CD4-positive, CD25-positive, alpha-beta regulatory T cell (primary cell): ENCODE measurements at regions not wholly inside any gene's neighbourhood (a gene's known extent, or its start where the extent isn't known, plus 50 kb on each side); places are given as distances from the start of the nearest gene placed in this dataset.

ENCODE experiments used
- ATAC-seq, 2 donors: fragments of 150-1000 bp; cut with Tn5 transposase; one replicate each; pipeline ENCODE4 v1.10.0; 2021; ENCODE audit warnings: low read depth in 2 of 2, moderate number of reproducible peaks in 2 of 2, moderate library complexity in 1 of 2
- DNase-seq, 3 donors: peaks; one replicate each; pipeline versions ENCODE4 v3.0.0 to v3.0.0-alpha.2; 2012 to 2022; ENCODE audit warnings: mixed read lengths in 1 of 3
- H3K27ac ChIP-seq: one replicate; pipeline ENCODE4 v1.7.0; 2013; ENCODE audit warnings: mild to moderate bottlenecking, low read length; ENCODE audit not compliant: insufficient read depth, poor library complexity, severe bottlenecking
- H3K27me3 ChIP-seq: one replicate; pipeline ENCODE4 v1.7.0; 2013; ENCODE audit warnings: low read length; ENCODE audit not compliant: control insufficient read depth, insufficient read depth
- H3K36me3 ChIP-seq: one replicate; pipeline ENCODE4 v1.7.0; 2013; ENCODE audit warnings: mild to moderate bottlenecking, low read length, moderate library complexity; ENCODE audit not compliant: control insufficient read depth, insufficient read depth
- H3K4me1 ChIP-seq: 2 replicates; pipeline ENCODE4 v1.7.0; 2013; ENCODE audit warnings: mild to moderate bottlenecking, low read length; ENCODE audit not compliant: insufficient read depth, control insufficient read depth, poor library complexity, severe bottlenecking
- H3K4me3 ChIP-seq: one replicate; pipeline ENCODE4 v1.7.0; 2013; ENCODE audit warnings: low read depth, mild to moderate bottlenecking, low read length, moderate library complexity
- H3K9me3 ChIP-seq, 2 experiments: 1 replicate in 1 of 2; 2 replicates in 1 of 2; pipeline ENCODE4 v1.7.0; 2013; ENCODE audit warnings: low read length in 2 of 2, mild to moderate bottlenecking in 1 of 2, moderate library complexity in 1 of 2; ENCODE audit not compliant: control insufficient read depth in 2 of 2
- H3K27ac Mint-ChIP-seq, 3 donors: one replicate each; pipeline ENCODE4 v1.8.0; 2020 to 2022; ENCODE audit warnings: mild to moderate bottlenecking in 3 of 3, mixed read lengths in 3 of 3, moderate library complexity in 2 of 3
- H3K27me3 Mint-ChIP-seq: one replicate; pipeline ENCODE4 v1.8.0; 2022; ENCODE audit warnings: mild to moderate bottlenecking, mixed read lengths
- H3K36me3 Mint-ChIP-seq: one replicate; pipeline ENCODE4 v1.8.0; 2020; ENCODE audit warnings: mixed read lengths
- H3K4me1 Mint-ChIP-seq, 4 donors: one replicate each; pipeline ENCODE4 v1.8.0; 2020 to 2022; ENCODE audit warnings: mixed read lengths in 4 of 4, mild to moderate bottlenecking in 1 of 4
- H3K4me3 Mint-ChIP-seq, 4 donors: one replicate each; pipeline ENCODE4 v1.8.0; 2020 to 2022; ENCODE audit warnings: mild to moderate bottlenecking in 4 of 4, mixed read lengths in 4 of 4, moderate library complexity in 3 of 4
- H3K9me3 Mint-ChIP-seq, 7 donors: one replicate each; pipeline ENCODE4 v1.8.0; 2020 to 2022; ENCODE audit warnings: mixed read lengths in 7 of 7, mild to moderate bottlenecking in 3 of 7, moderate library complexity in 2 of 7

GRCh38 chr5:135228222-135228621, 170.8 kb downstream of the MACROH2A1 start:
- ATAC-seq (no peak), DNase-seq (no peak)
- H3K9me3 Mint-ChIP-seq = no peaks in the 10 kb centered on the region
- H3K27me3 ChIP-seq = peaks cover 2% of the 10 kb centered on the region
- H3K4me1 ChIP-seq = no peaks in the 10 kb centered on the region
- H3K9me3 ChIP-seq = no peaks in the 10 kb centered on the region
- no peak overlapping the region for H3K4me3 ChIP-seq
- H3K27me3 Mint-ChIP-seq = peaks cover 7% of the 10 kb centered on the region
- H3K36me3 Mint-ChIP-seq = no peaks in the 10 kb centered on the region
- H3K36me3 ChIP-seq = no peaks in the 10 kb centered on the region
- H3K27ac ChIP-seq = no peak overlapping the region
- H3K27ac Mint-ChIP-seq = no peak overlapping the region
- peaks cover 0 to 2% (median 0%) of the 10 kb centered on the region in 4 donors for H3K4me1 Mint-ChIP-seq
- H3K4me3 Mint-ChIP-seq = no peak overlapping the region

- Histone ChIP-seq H3K4me1 (no peaks in the 10 kb centered on the region), H3K4me3 (no peak overlapping the region), H3K27ac (no peak overlapping the region), H3K36me3 (no peaks in the 10 kb centered on the region), H3K27me3 (peaks cover 2% of the 10 kb centered on the region), H3K9me3 (no peaks in the 10 kb centered on the region)
- Mint-ChIP-seq H3K4me1 (peaks cover 0 to 2% (median 0%) of the 10 kb centered on the region in 4 donors), H3K36me3 (no peaks in the 10 kb centered on the region), H3K27ac (no peak overlapping the region), H3K27me3 (peaks cover 7% of the 10 kb centered on the region), H3K4me3 (no peak overlapping the region), H3K9me3 (no peaks in the 10 kb centered on the region)
- no peak for ATAC-seq
- no peak for DNase-seq
These were observed 171.7 kb downstream of the MACROH2A1 start for GRCh38 chr5:135227064-135228022.

GRCh38 chr5:135225856-135226560, 173.0 kb downstream of the MACROH2A1 start:
- ATAC-seq (no peak), DNase-seq (no peak)
- H3K27me3 ChIP-seq = peaks cover 2% of the 10 kb centered on the region
- H3K27ac ChIP-seq = no peak overlapping the region
- Mint-ChIP-seq H3K4me3 (no peak overlapping the region), H3K4me1 (peaks cover 0 to 2% (median 0%) of the 10 kb centered on the region in 4 donors), H3K36me3 (no peaks in the 10 kb centered on the region), H3K27me3 (peaks cover 7% of the 10 kb centered on the region), H3K27ac (no peak overlapping the region), H3K9me3 (no peaks in the 10 kb centered on the region)
- H3K4me3 ChIP-seq = no peak overlapping the region
- no peaks in the 10 kb centered on the region for H3K36me3 ChIP-seq
- no peaks in the 10 kb centered on the region for H3K4me1 ChIP-seq
- H3K9me3 ChIP-seq = no peaks in the 10 kb centered on the region

GRCh38 chr5:135223891-135224625, 175.0 kb downstream of the MACROH2A1 start:
- ATAC-seq (no peak), DNase-seq (no peak)
- Mint-ChIP-seq H3K4me1 (no peaks in the 10 kb centered on the region), H3K9me3 (no peaks in the 10 kb centered on the region), H3K36me3 (no peaks in the 10 kb centered on the region), H3K27me3 (peaks cover 7% of the 10 kb centered on the region), H3K4me3 (no peak overlapping the region), H3K27ac (no peak overlapping the region)
- Histone ChIP-seq H3K36me3 (no peaks in the 10 kb centered on the region), H3K4me3 (no peak overlapping the region), H3K9me3 (no peaks in the 10 kb centered on the region), H3K27ac (no peak overlapping the region), H3K27me3 (peaks cover 2% of the 10 kb centered on the region), H3K4me1 (no peaks in the 10 kb centered on the region)

- no peak overlapping the region for H3K4me3 Mint-ChIP-seq
- Histone ChIP-seq H3K4me1 (no peaks in the 10 kb centered on the region), H3K36me3 (no peaks in the 10 kb centered on the region), H3K4me3 (no peak overlapping the region), H3K27ac (no peak overlapping the region), H3K9me3 (no peaks in the 10 kb centered on the region), H3K27me3 (peaks cover 2% of the 10 kb centered on the region)
- no peaks in the 10 kb centered on the region for H3K4me1 Mint-ChIP-seq
- no peak overlapping the region for H3K27ac Mint-ChIP-seq
- H3K9me3 Mint-ChIP-seq = no peaks in the 10 kb centered on the region
- ATAC-seq (no peak), DNase-seq (no peak)
- H3K27me3 Mint-ChIP-seq = peaks cover 7% of the 10 kb centered on the region
- no peaks in the 10 kb centered on the region for H3K36me3 Mint-ChIP-seq
These were observed 175.6 kb downstream of the MACROH2A1 start for GRCh38 chr5:135223404-135223803.

- Mint-ChIP-seq H3K27ac (no peak overlapping the region), H3K36me3 (no peaks in the 10 kb centered on the region), H3K9me3 (no peaks in the 10 kb centered on the region), H3K4me1 (no peaks in the 10 kb centered on the region), H3K4me3 (no peak overlapping the region), H3K27me3 (peaks cover 7% of the 10 kb centered on the region)
- ATAC-seq = no peak
- Histone ChIP-seq H3K4me1 (no peaks in the 10 kb centered on the region), H3K4me3 (no peak overlapping the region), H3K27ac (no peak overlapping the region), H3K27me3 (no peaks in the 10 kb centered on the region), H3K36me3 (no peaks in the 10 kb centered on the region), H3K9me3 (no peaks in the 10 kb centered on the region)
- no peak for DNase-seq
These were observed 176.3 kb downstream of the MACROH2A1 start for GRCh38 chr5:135222771-135223170.

- ATAC-seq (no peak), DNase-seq (no peak)
- peaks cover 7% of the 10 kb centered on the region for H3K27me3 Mint-ChIP-seq
- H3K27ac Mint-ChIP-seq = no peak overlapping the region
- no peaks in the 10 kb centered on the region for H3K27me3 ChIP-seq
- no peaks in the 10 kb centered on the region for H3K9me3 Mint-ChIP-seq
- no peaks in the 10 kb centered on the region for H3K9me3 ChIP-seq
- H3K36me3 Mint-ChIP-seq = no peaks in the 10 kb centered on the region
- H3K27ac ChIP-seq = no peak overlapping the region
- no peaks in the 10 kb centered on the region for H3K4me1 ChIP-seq
- no peaks in the 10 kb centered on the region for H3K4me1 Mint-ChIP-seq
- H3K4me3 Mint-ChIP-seq = no peak overlapping the region
- H3K4me3 ChIP-seq = no peak overlapping the region
- no peaks in the 10 kb centered on the region for H3K36me3 ChIP-seq
These were observed 176.8 kb downstream of the MACROH2A1 start for GRCh38 chr5:135222171-135222681.
